ENCODE measurements at regions not wholly inside any gene's neighbourhood (a gene's known extent, or its start where the extent isn't known, plus 50 kb on each side); places are given as distances from the start of the nearest gene placed in this dataset.

DNA sequence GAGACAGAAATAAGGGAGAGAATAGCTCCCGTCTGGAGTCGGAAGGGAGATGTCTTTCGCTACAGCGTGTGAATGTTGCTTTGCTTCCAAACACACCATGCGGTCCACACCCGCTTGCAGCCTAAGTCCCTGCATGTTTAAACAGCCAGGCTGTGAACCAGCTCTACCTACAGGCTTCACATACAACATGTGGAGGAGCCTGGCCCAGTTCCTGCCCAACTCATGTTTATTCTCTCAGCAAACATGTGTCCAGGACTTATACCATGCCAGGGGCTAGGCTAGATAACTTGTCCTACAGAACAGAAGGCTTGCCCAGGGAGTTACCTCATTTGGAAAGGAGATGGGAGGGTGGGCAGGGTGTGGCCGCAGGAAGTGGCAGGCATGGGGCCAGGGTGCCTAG lies 181.5 kb downstream of the FOXO1 start:
- Histone ChIP-seq H3K9ac (ENCODE audit: insufficient read depth, low read length, poor library complexity, severe bottlenecking) (no peak overlapping the region), H2AFZ (ENCODE audit: insufficient read depth, low read depth, low read length, poor library complexity, severe bottlenecking) (no peak overlapping the region), H3K36me3 (replicated peaks in 1 of 2; ENCODE audit: control insufficient read depth in 1 of 2, insufficient read depth in 2 of 2, low read length in 2 of 2) (no peaks in the 10 kb centered on the region), H3K9me3 (replicated peaks in 1 of 2; ENCODE audit: control insufficient read depth in 1 of 2, insufficient read depth in 1 of 2, low read length in 2 of 2) (peaks cover 0 to 3% of the 10 kb centered on the region in 2 donors), H3K4me1 (ENCODE audit: control insufficient read depth in 1 of 2, insufficient read depth in 2 of 2, low read length in 2 of 2) (no peaks in the 10 kb centered on the region), H3K27me3 (ENCODE audit: control insufficient read depth in 2 of 2, insufficient read depth in 2 of 2, low read length in 2 of 2) (no peaks in the 10 kb centered on the region), H3K4me3 (replicated peaks in 1 of 3; ENCODE audit: low read depth in 2 of 3, low read length in 3 of 3) (no peak overlapping the region), H3K27ac (ENCODE audit: low read depth in 1 of 2, low read length in 2 of 2) (no peak overlapping the region), H3K4me2 (replicated peaks; ENCODE audit: extremely low read depth, low read length, poor library complexity, severe bottlenecking) (no peak overlapping the region), H4K20me1 (ENCODE audit: insufficient read depth, low read length) (no peaks in the 10 kb centered on the region), H3K79me2 (ENCODE audit: insufficient read depth, low read length) (no peaks in the 10 kb centered on the region)
- H3K36me3 Mint-ChIP-seq = no peaks in the 10 kb centered on the region
- 93% methylated on average over 6 of the region's 7 CpGs for WGBS (ENCODE audit: insufficient coverage)
- peak overlapping the region in 1 of 7 donors; percentile 35 for H3K27ac Mint-ChIP-seq
- intact Hi-C loops (cut with micrococcal nuclease) = no loop called here
- DNase-seq = no peak
- no peak overlapping the region for H3K4me3 Mint-ChIP-seq
- H3K4me1 Mint-ChIP-seq = peaks cover 10% of the 10 kb centered on the region
- peaks cover 4 to 9% (median 7%) of the 10 kb centered on the region in 3 donors for H3K27me3 Mint-ChIP-seq (ENCODE audit: low read depth in 3 of 3)
- H3K9me3 Mint-ChIP-seq = peaks cover 0 to 8% (median 3%) of the 10 kb centered on the region in 7 donors
- TF ChIP-seq CTCF (IDR thresholded peaks at IDR 0.05) = no peak

DNA sequence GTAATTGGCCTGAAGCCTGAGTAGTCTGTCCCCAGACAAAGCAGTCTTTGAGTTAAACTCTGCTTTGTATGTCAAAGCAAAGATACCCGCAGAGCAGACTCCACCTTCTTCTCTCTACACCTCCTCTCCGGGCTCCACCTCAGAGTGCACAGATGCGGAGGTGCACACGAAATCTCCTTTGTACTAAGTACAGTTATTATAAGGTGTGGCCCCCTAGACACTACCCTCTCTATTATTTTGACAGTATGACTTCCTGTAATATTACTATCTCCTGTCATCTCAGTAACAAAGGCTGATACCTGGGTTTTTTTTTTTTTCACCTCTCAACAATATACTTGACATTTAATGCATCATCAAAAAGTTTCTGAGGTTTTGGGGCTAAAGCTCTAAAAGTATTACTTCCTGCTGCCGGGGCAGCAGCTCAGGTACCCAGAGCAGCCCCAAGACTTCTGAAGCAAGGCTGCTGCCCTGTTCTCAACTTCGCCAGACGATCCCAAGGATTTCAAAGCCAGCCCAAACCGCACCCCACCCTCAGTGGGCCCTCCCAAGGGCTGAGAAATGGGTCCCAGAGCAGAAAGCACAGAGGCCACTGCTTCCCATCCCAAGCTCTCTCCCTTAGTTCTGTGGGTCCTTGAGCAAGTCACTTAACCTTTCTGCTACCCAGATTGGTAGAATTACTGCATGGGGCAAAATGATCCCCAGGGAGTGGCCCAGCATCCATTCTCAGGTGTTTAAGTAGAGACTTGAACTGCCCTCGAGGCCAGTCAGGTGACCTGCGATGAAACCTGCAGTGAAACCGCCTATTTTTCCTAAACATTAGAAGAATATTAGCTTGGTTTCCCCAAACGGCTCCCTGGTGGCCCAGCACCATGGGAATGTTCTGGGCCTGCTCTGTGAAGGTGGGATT lies 180.6 kb downstream of the FOXO1 start:
- Histone ChIP-seq H2AFZ (ENCODE audit: insufficient read depth, low read depth, low read length, poor library complexity, severe bottlenecking) (no peak overlapping the region), H3K27ac (ENCODE audit: low read depth in 1 of 2, low read length in 2 of 2) (no peak overlapping the region), H3K9ac (ENCODE audit: insufficient read depth, low read length, poor library complexity, severe bottlenecking) (no peak overlapping the region), H3K4me1 (ENCODE audit: control insufficient read depth in 1 of 2, insufficient read depth in 2 of 2, low read length in 2 of 2) (no peaks in the 10 kb centered on the region), H3K79me2 (ENCODE audit: insufficient read depth, low read length) (no peaks in the 10 kb centered on the region), H3K27me3 (ENCODE audit: control insufficient read depth in 2 of 2, insufficient read depth in 2 of 2, low read length in 2 of 2) (no peaks in the 10 kb centered on the region), H3K4me2 (replicated peaks; ENCODE audit: extremely low read depth, low read length, poor library complexity, severe bottlenecking) (no peak overlapping the region), H3K36me3 (replicated peaks in 1 of 2; ENCODE audit: control insufficient read depth in 1 of 2, insufficient read depth in 2 of 2, low read length in 2 of 2) (no peaks in the 10 kb centered on the region), H3K9me3 (replicated peaks in 1 of 2; ENCODE audit: control insufficient read depth in 1 of 2, insufficient read depth in 1 of 2, low read length in 2 of 2) (peaks cover 0 to 3% of the 10 kb centered on the region in 2 donors), H4K20me1 (ENCODE audit: insufficient read depth, low read length) (no peaks in the 10 kb centered on the region), H3K4me3 (replicated peaks in 1 of 3; ENCODE audit: low read depth in 2 of 3, low read length in 3 of 3) (no peak overlapping the region)
- peak overlapping the region in 1 of 2 donors; percentile 28 for H3K4me3 Mint-ChIP-seq
- H3K9me3 Mint-ChIP-seq = peaks cover 0 to 8% (median 3%) of the 10 kb centered on the region in 7 donors
- H3K27me3 Mint-ChIP-seq (ENCODE audit: low read depth in 3 of 3) = peaks cover 4 to 9% (median 4%) of the 10 kb centered on the region in 3 donors
- DNase-seq = no peak
- TF ChIP-seq CTCF (IDR thresholded peaks at IDR 0.05) = no peak
- peaks cover 8% of the 10 kb centered on the region for H3K4me1 Mint-ChIP-seq
- WGBS (ENCODE audit: insufficient coverage) = 50% methylated on average over 3 of the region's 12 CpGs
- intact Hi-C loops (cut with micrococcal nuclease) = no loop called here
- H3K27ac Mint-ChIP-seq = no peak overlapping the region
- no peaks in the 10 kb centered on the region for H3K36me3 Mint-ChIP-seq
